NOMO-1 treated with DMSO at 0.1 percent for 48 hours (cell line): ENCODE measurements at regions not wholly inside any gene's neighbourhood (a gene's known extent, or its start where the extent isn't known, plus 50 kb on each side); places are given as distances from the start of the nearest gene placed in this dataset.
A peak's percentile ranks its signal among the peaks of the same experiment; 100 is the strongest.

Source experiments
- DNase-seq: peaks from one replicate; lab custom pipeline; 2025; ENCODE audit not compliant: unreplicated experiment; lab: John Stamatoyannopoulos, UW

- DNase-seq: no peak
These were observed 211.2 kb downstream of the DTHD1 start for GRCh38 chr4:36492590-36492989.

- DNase-seq: no peak
These were observed 211.8 kb downstream of the DTHD1 start for GRCh38 chr4:36493251-36493650.

GRCh38 chr4:36494016-36494415, 212.6 kb downstream of the DTHD1 start:
- no peak for DNase-seq

GRCh38 chr4:36494747-36495146, 213.3 kb downstream of the DTHD1 start:
- DNase-seq: no peak

DNA sequence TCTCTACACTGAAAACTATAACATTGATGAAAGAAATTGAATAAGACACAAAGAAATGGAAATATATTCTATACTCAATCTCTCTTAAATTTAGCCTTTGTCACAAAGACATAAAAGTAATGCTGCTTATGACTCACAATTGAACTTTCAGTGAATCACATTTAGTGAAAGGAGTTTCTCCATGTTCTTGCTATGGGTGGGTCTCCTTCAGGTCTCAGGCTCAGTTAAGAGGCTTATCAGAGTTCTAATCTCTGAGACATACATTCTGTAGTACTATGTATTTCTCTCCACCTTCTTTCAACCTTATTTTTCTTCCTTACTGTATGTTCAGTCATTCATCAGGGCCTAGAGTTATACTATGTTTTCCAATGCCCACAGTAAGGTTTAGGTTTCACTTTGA, 220.9 kb downstream of the DTHD1 start:
- DNase-seq: no peak

DNA sequence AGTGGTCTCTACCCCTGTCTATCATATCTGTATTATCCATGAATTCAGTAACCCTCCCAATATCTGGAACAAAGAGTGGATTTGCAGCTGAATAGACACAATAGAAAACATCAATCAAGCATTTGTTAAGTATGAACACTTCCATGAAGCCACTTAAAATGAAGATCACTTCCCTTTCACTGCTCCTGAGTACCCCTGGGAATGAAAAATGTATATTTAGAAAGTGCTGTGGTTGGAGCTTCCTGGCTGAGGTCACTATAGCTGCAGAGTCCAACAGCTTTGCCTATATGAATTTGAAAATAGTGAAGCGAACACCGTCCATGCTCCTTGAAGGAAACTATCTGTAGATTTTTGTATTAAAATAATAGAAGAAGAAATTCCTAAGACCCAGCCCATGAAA, 227.0 kb downstream of the DTHD1 start:
- no peak for DNase-seq

- no peak for DNase-seq
These were observed 228.4 kb downstream of the DTHD1 start for GRCh38 chr4:36509845-36510244.

GRCh38 chr4:36511785-36512184, 230.4 kb downstream of the DTHD1 start:
- no peak for DNase-seq

DNA sequence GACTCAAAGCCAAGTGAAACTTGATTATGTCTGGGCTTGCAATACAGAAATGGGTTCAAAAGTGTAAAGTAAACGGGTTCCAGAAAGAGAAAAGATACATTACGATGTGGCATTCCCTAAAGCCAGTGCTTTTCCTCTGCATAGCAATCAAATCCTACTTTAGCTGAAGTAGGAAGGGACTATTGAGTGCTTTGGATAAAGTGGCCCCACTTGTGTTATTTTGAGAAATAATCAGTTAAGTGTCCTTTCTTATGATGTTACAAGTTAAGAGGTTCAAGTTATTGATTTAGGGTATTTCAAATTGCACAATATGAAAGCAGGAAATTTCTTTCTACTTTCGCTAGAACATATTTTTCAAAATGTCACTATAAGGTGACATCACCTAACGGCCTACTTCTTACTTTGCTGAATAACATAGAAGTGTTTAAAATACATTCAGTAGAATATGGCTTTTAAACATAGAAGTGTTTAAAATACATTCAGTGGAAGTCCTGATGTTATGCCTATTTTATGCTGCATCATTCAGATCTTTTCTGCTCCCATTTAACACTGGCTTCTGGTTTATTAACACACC, 235.2 kb downstream of the DTHD1 start:
- DNase-seq: no peak

GRCh38 chr4:36523182-36523581, 241.8 kb downstream of the DTHD1 start:
- no peak for DNase-seq

GRCh38 chr4:36532670-36533379, 251.4 kb downstream of the DTHD1 start:
- no peak for DNase-seq

DNA sequence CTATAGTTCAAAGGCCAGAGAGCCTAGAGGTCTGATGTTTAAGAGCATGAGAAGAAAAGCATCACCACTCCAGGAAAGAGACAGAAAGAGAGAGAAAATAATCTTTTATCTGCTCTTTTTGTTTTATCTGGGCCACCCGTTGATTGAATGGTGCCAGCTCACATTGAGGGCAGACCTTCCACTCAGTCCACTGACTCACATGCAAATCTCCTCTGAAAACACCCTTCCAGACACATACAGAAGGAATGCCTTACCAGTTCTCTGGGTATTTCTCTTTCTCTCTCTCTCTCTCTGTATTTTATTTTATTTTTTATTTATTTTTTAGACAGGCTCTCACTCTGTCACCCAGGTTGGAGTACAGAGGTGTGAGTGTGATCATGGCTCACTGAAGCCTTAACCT, 252.5 kb downstream of the DTHD1 start:
- DNase-seq: no peak

DNA sequence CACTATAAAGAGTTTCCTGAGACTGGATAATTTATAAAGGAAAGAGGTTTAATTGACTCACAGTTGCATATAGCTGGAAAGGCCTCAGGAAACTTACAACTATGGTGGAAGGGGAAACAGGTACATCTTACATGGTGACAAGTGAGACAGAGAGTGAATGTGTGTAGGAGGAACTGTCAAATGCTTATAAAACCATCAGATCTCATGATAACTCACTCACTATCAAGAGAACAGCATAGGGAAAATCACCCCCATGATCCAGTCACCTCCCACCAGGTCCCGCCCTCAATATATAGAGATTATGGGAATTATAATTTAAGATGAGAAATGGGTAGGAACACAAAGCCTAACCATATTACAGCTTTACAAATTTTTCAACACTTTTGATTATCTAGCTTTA, 266.0 kb downstream of the DTHD1 start:
- no peak for DNase-seq

- DNase-seq: peak; percentile 28
These were observed 267.8 kb downstream of the DTHD1 start for GRCh38 chr4:36549252-36549651.

- DNase-seq: peak; percentile 45
These were observed 268.6 kb downstream of the DTHD1 start for GRCh38 chr4:36549992-36550391.

GRCh38 chr4:36551697-36552214, 270.3 kb downstream of the DTHD1 start:
- no peak for DNase-seq

GRCh38 chr4:36553029-36553428, 271.6 kb downstream of the DTHD1 start:
- DNase-seq: no peak

DNA sequence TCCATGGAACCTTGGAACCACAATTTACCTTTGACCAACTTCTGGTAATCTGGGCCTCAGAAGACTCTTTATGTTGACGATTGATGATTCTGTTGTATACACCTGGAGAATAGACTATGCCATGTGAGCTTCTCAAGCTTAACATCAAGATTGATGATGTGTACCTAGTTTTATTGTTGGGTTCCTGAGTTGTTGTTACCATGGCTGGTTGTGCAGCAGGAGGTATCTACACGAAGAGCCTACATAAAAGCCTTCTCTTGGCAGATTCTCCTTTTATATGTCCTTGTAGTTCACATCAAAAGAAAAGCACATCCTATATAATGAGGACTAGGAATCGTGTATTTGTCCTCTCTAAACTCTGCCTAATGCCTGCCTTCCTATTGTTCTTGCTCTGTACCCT, 272.0 kb downstream of the DTHD1 start:
- DNase-seq: no peak

GRCh38 chr4:36556984-36557383, 275.6 kb downstream of the DTHD1 start:
- DNase-seq: no peak

- DNase-seq: no peak
These were observed 287.2 kb downstream of the DTHD1 start for GRCh38 chr4:36568575-36568974.

DNA sequence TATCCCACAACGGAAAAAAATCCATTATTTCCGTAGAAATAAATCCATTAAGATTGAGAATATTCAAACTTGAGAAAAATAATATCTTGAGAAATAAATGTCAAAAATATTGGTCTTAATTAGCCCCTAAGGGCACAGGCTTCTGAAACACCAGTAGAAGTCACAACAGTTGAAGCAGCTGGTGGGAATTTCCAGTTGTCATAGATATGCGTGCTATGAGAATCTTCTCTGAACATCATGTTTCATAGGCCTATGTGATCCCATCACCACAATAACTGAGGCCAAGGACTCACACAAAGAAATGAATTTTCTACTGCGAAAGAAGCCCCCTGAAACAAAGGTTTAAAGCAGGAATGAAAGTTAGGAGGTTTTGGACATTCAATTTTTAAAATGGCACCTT, 292.0 kb downstream of the DTHD1 start:
- no peak for DNase-seq

- no peak for DNase-seq
These were observed 293.4 kb downstream of the DTHD1 start for GRCh38 chr4:36574816-36575215.

DNA sequence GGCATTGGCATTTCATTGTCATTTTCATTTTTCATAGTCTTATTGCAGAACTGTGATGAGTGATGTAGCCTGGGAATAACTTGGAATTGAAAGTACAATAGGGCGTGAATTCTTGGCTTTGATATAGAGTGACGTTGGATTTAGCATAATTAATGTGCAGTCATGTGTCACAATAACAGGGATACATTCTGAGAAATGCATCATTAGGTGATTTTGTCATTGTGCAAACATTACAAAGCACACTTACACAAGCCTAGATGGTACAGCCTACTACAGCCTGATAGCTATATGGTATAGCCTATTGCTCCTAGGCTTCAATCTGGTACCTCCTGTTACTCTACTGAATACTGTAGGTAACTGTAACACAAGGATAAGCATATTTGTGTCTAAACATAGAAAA, 300.8 kb downstream of the DTHD1 start:
- DNase-seq: no peak
